H9 (cell line): ENCODE measurements at regions not wholly inside any gene's neighbourhood (a gene's known extent, or its start where the extent isn't known, plus 50 kb on each side); places are given as distances from the start of the nearest gene placed in this dataset.

Experiments used
- DNase-seq: peaks from one replicate; pipeline ENCODE4 v3.0.0-alpha.2; 2017
- H2AFZ ChIP-seq: one replicate; pipeline ENCODE4 v1.6.1; 2013; ENCODE audit warnings: mild to moderate bottlenecking, low read length, control low read depth, moderate library complexity
- H2AK5ac ChIP-seq: 2 replicates; pipeline ENCODE4 v1.6.1; 2013; ENCODE audit warnings: low read length, control low read depth, mixed read lengths; ENCODE audit not compliant: insufficient read length
- H2BK120ac ChIP-seq: one replicate; pipeline ENCODE4 v1.6.1; 2013; ENCODE audit warnings: low read depth, mild to moderate bottlenecking, low read length, control low read depth, inconsistent platforms; ENCODE audit not compliant: poor library complexity, severe bottlenecking
- H2BK12ac ChIP-seq: 2 replicates; pipeline ENCODE4 v1.6.1; 2013; ENCODE audit warnings: low read length, control low read depth, mixed read lengths, low read depth; ENCODE audit not compliant: insufficient read length
- H2BK15ac ChIP-seq: 2 replicates; pipeline ENCODE4 v1.6.1; 2013; ENCODE audit warnings: low read depth, low read length, control low read depth
- H2BK20ac ChIP-seq: one replicate; pipeline ENCODE4 v1.6.1; 2013; ENCODE audit warnings: low read depth, mild to moderate bottlenecking, low read length, control low read depth, inconsistent platforms; ENCODE audit not compliant: poor library complexity, severe bottlenecking
- H2BK5ac ChIP-seq: 2 replicates; pipeline ENCODE4 v1.6.1; 2013; ENCODE audit warnings: low read length, control low read depth, mixed read lengths; ENCODE audit not compliant: insufficient read length
- H3K14ac ChIP-seq: 2 replicates; pipeline ENCODE4 v1.6.1; 2013; ENCODE audit warnings: low read length, control low read depth; ENCODE audit not compliant: insufficient read depth
- H3K18ac ChIP-seq: 2 replicates; pipeline ENCODE4 v1.6.1; 2013; ENCODE audit warnings: low read depth, mild to moderate bottlenecking, mixed read lengths, low read length, control low read depth; ENCODE audit not compliant: insufficient read length
- H3K23ac ChIP-seq: 2 replicates; pipeline ENCODE4 v1.6.1; 2013; ENCODE audit warnings: low read length, control low read depth, mixed read lengths, low read depth; ENCODE audit not compliant: insufficient read length
- H3K23me2 ChIP-seq: 2 replicates; pipeline ENCODE4 v1.6.1; 2013; ENCODE audit warnings: low read depth, mild to moderate bottlenecking, mixed read lengths, low read length, control low read depth; ENCODE audit not compliant: insufficient read length, poor library complexity, severe bottlenecking
- H3K27ac ChIP-seq: 2 replicates; pipeline ENCODE4 v1.5.1; 2013; ENCODE audit warnings: low read length, control low read depth, mixed read lengths, low read depth; ENCODE audit not compliant: insufficient read length
- H3K27me3 ChIP-seq: 2 replicates; pipeline ENCODE4 v1.6.1; 2013; ENCODE audit warnings: low read length, control low read depth, inconsistent platforms; ENCODE audit not compliant: insufficient read depth
- H3K4ac ChIP-seq: 2 replicates; pipeline ENCODE4 v1.6.1; 2013; ENCODE audit warnings: low read depth, mild to moderate bottlenecking, control low read depth, inconsistent platforms, low read length, moderate library complexity
- H3K4me1 ChIP-seq: 2 replicates; pipeline ENCODE4 v1.6.1; 2013; ENCODE audit warnings: low read length, control low read depth, inconsistent platforms; ENCODE audit not compliant: insufficient read depth
- H3K4me2 ChIP-seq: 2 replicates; pipeline ENCODE4 v1.6.1; 2013; ENCODE audit warnings: low read length, control low read depth, mixed read lengths; ENCODE audit not compliant: insufficient read length, insufficient read depth
- H3K56ac ChIP-seq: 2 replicates; pipeline ENCODE4 v1.6.1; 2013; ENCODE audit warnings: low read depth, mild to moderate bottlenecking, mixed read lengths, low read length, control low read depth; ENCODE audit not compliant: insufficient read length
- H3K79me1 ChIP-seq: 2 replicates; pipeline ENCODE4 v1.6.1; 2013; ENCODE audit warnings: low read depth, mild to moderate bottlenecking, moderate library complexity, low read length, control low read depth, inconsistent platforms; ENCODE audit not compliant: insufficient read depth, poor library complexity, severe bottlenecking
- H3K79me2 ChIP-seq: 2 replicates; pipeline ENCODE4 v1.6.1; 2013; ENCODE audit warnings: low read length, control low read depth, inconsistent platforms; ENCODE audit not compliant: insufficient read depth
- H3K9ac ChIP-seq: 2 replicates; pipeline ENCODE4 v1.6.1; 2013; ENCODE audit warnings: low read length, control low read depth, mixed read lengths; ENCODE audit not compliant: insufficient read length; ENCODE audit errors: extremely low read depth
- H3K9me3 ChIP-seq: one replicate; pipeline ENCODE4 v1.6.1; 2013; ENCODE audit warnings: low read depth, low read length, inconsistent platforms; ENCODE audit not compliant: control insufficient read depth
- H3T11ph ChIP-seq: one replicate; pipeline ENCODE4 v1.6.1; 2013; ENCODE audit warnings: mild to moderate bottlenecking, low read length, control low read depth, inconsistent platforms
- H4K20me1 ChIP-seq: one replicate; pipeline ENCODE4 v1.6.1; 2013; ENCODE audit not compliant: control insufficient read depth, insufficient read length, insufficient read depth
- H4K5ac ChIP-seq: 2 replicates; pipeline ENCODE4 v1.6.1; 2013; ENCODE audit warnings: low read depth, mild to moderate bottlenecking, mixed read lengths, low read length, control low read depth; ENCODE audit not compliant: insufficient read length
- H4K8ac ChIP-seq: replicated peaks from 2 replicates; pipeline ENCODE4 v1.6.1; 2013; ENCODE audit warnings: low read length, control low read depth, mixed read lengths, low read depth; ENCODE audit not compliant: insufficient read length
- H4K91ac ChIP-seq: 2 replicates; pipeline ENCODE4 v1.6.1; 2013; ENCODE audit warnings: low read depth, mild to moderate bottlenecking, moderate library complexity, mixed read lengths, low read length, control low read depth; ENCODE audit not compliant: insufficient read length
- H3K27ac Mint-ChIP-seq, 3 experiments: 2 replicates in 2 of 3; 3 replicates in 1 of 3; pipeline ENCODE4 v1.8.0; 2020 to 2021; ENCODE audit warnings: mixed read lengths in 3 of 3, mild to moderate bottlenecking in 1 of 3, moderate library complexity in 1 of 3
- H3K27me3 Mint-ChIP-seq: 2 replicates; pipeline ENCODE4 v1.8.0; 2021; ENCODE audit warnings: low read depth, mild to moderate bottlenecking, moderate library complexity, mixed read lengths
- H3K36me3 Mint-ChIP-seq, 3 experiments: 2 replicates in 2 of 3; 3 replicates in 1 of 3; pipeline ENCODE4 v1.8.0; 2020 to 2021; ENCODE audit warnings: low read depth in 3 of 3, mixed read lengths in 3 of 3; ENCODE audit not compliant: insufficient read depth in 1 of 3
- H3K4me1 Mint-ChIP-seq, 2 experiments: 2 replicates each; pipeline ENCODE4 v1.8.0; 2020; ENCODE audit warnings: mixed read lengths in 2 of 2
- H3K4me3 Mint-ChIP-seq, 2 experiments: 2 replicates in 1 of 2; 3 replicates in 1 of 2; pipeline ENCODE4 v1.8.0; 2020 to 2021; ENCODE audit warnings: mild to moderate bottlenecking in 2 of 2, mixed read lengths in 2 of 2, moderate library complexity in 1 of 2
- H3K9me3 Mint-ChIP-seq, 2 experiments: 2 replicates in 1 of 2; 3 replicates in 1 of 2; pipeline ENCODE4 v1.8.0; 2020; ENCODE audit warnings: mild to moderate bottlenecking in 2 of 2, mixed read lengths in 2 of 2, moderate library complexity in 1 of 2
- CTCF ChIP-seq: fragments of 200-600 bp; sonication (generic); conservative IDR thresholded peaks from 3 replicates; pipeline ENCODE4 v1.8.0; 2021; ENCODE audit warnings: antibody characterized with exemption, mild to moderate bottlenecking
- WGBS: extraction: QIAGEN DNeasy Blood & Tissue Kit; methylation state at CpG from one replicate; pipeline ENCODE4 v1.1.7; 2013; ENCODE audit warnings: missing lambda C conversion rate, low lambda C conversion rate, mixed read lengths; ENCODE audit not compliant: insufficient read length; ENCODE audit errors: extremely low coverage; 5-methylcytosine and 5-hydroxymethylcytosine counted together

DNA sequence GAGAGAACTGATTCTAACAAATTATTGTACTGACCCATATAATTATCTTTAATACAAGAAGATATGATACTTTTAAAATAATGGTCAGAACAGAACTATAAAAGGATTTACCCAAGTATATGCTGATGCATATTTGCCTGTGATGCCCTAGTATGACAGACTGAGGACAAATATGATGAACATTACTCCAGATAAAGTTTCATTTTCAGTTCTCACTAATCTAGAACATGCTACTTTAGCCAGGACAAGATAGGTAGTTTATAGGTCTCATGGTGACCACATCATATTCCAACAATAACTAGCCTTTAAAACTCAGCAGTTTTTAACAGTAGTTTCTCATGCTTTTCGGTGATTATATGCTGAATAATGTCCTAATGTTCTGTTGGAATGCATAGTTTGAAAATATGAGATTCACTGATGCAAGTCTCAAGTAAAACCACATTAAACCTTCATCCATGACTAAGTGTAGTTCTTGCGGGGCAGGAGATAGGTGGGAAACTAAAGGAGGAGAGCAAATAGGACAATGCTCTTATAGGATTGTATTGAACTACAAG, 295.2 kb upstream of the AGA start:
- no peak overlapping the region for H3K4me3 Mint-ChIP-seq

More for the DNA sequence above, 295.2 kb upstream of the AGA start:
- no CpG with 5 or more reads among the region's 2 CpGs for WGBS
- Histone ChIP-seq H3K4me1 (no peaks in the 10 kb centered on the region), H3K9me3 (no peaks in the 10 kb centered on the region), H4K8ac (no peak overlapping the region), H3T11ph (no peak overlapping the region), H2BK5ac (no peak overlapping the region), H2BK20ac (no peak overlapping the region), H4K5ac (no peak overlapping the region), H4K20me1 (no peaks in the 10 kb centered on the region), H2BK120ac (no peak overlapping the region), H3K9ac (no peak overlapping the region), H3K27me3 (no peaks in the 10 kb centered on the region), H3K4ac (no peak overlapping the region), H4K91ac (no peak overlapping the region), H3K18ac (no peak overlapping the region), H3K23ac (no peak overlapping the region), H3K79me1 (no peaks in the 10 kb centered on the region), H2AFZ (no peak overlapping the region), H2BK15ac (no peak overlapping the region), H3K27ac (no peak overlapping the region), H2BK12ac (no peak overlapping the region), H3K14ac (no peak overlapping the region), H3K23me2 (no peaks in the 10 kb centered on the region), H3K56ac (no peak overlapping the region), H3K4me2 (no peak overlapping the region), H3K79me2 (no peaks in the 10 kb centered on the region), H2AK5ac (no peak overlapping the region)
- Mint-ChIP-seq H3K27me3 (no peaks in the 10 kb centered on the region), H3K36me3 (no peaks in the 10 kb centered on the region), H3K9me3 (no peaks in the 10 kb centered on the region), H3K27ac (no peak overlapping the region), H3K4me1 (no peaks in the 10 kb centered on the region)
- no peak for TF ChIP-seq CTCF
- no peak for DNase-seq
